Activated T-cell treated with anti-CD3 and anti-CD28 coated beads for 1 hour (primary cell): ENCODE measurements at regions not wholly inside any gene's neighbourhood (a gene's known extent, or its start where the extent isn't known, plus 50 kb on each side); places are given as distances from the start of the nearest gene placed in this dataset.

Source experiments
- DNase-seq: peaks from one replicate; pipeline ENCODE4 v3.0.0-alpha.2; 2020; ENCODE audit warnings: low read depth

DNA sequence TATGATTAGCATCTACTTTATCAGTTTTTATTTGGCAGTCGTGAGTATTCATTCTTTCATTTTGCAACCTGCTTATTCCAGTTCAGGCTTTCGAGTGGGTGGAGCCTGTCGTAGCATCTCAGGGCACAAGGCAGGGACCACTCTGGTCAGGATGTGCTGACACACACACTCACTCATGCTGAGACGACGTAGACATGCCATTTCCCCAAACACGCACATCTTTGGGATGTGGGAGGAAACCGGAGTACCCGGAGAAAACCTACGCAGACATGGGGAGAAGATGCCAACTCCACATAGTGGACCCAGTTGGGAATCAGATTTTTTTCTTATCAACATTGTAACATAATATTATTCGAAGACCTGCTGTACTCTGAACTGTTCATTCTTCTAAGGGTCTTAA lies 756.5 kb upstream of the RBFOX1 start:
- no peak for DNase-seq

DNA sequence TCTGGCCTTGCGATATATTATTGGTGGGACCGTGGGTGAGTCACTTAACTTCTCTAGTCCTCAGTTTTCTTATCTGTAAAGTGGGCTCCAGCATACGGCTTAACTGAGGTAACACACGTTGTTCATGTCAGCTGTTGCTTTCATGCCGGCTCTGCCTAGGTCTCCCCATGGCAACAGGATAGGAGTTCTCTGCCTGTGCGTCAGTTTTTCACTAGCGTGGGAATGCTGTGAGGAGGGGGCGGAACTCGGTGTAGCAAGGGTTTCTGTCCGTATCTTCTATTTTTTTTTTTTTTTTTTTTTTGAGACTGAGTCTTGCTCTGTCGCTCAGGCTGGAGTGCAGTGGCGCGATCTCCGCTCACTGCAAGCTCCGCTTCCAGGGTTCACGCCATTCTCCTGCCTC lies 758.5 kb upstream of the RBFOX1 start:
- DNase-seq = no peak

DNA sequence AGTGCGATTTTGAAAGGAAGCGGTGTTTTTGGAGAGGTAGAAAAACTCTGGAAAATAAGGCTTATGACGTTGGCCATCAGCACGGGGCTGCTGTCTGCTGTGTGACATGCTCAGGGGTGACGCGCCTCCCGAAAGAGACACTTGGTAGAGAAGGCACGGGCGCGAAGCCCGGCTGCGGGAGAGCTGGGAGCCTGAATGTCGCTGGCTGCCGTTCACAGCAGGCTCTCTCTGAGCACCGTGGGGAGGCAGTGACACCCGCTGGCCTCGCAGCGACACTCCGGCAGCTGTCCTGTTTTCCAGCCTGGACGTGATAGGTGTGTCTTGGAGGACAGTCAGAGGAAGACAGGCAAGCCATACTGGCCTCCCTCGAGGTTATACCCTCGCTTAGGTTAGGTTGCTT lies 759.1 kb upstream of the RBFOX1 start:
- no peak for DNase-seq

DNA sequence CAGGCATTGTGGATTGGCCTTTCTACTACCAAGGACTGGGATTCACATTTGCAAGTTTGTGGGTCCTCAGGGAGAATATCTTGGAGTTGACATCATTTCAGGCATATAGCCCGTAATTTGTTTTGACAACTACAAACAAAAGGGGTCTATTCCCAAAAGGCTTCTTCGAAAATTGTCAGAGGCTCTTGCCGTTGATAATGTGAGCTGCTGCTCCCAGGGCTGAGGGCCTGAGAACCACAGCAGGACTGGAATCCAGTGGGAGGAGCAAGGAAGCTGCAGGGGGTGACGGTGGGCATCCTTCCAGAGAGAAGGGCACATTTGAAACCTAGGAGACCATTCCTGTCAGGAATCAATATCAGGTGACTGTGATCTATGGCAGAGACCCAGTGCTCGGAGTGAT lies 761.6 kb upstream of the RBFOX1 start:
- no peak for DNase-seq

DNA sequence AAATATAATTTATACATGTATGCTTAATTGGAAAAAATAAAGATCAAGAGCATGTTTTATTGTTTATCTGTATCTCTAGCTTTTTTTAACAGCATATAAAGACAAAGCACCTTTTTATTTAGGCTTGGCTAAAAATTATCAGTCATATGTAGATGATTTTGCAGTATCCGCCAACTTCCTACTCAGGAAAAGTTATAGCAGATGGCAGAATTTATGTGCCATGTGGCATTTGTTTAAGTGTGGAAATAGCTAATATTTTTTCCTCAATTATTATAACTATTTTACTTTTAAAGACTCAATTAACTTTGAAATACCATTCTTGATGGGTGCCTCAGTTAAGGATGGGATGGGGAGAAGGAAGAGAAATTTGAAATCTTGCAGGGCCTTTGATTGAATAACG lies 762.1 kb upstream of the RBFOX1 start:
- DNase-seq = no peak

DNA sequence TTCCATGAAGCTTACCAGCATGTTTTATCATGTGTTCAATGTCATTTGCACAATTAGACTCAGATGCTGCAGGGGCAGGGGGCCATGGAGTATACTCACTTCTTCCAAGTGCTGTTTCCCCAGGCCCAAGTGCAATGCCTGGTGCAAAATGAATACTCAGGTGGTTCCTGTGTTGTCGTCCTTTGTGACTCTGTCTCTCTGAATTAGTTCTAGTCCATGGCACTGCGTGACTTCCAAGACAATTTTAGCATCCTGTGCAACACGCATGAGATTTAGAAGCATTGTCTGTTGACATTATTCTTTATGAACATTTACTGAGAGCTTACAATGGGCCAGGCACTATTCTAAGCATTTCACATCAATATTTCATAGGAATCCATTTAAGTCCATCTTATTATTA lies 769.7 kb upstream of the RBFOX1 start:
- no peak for DNase-seq

DNA sequence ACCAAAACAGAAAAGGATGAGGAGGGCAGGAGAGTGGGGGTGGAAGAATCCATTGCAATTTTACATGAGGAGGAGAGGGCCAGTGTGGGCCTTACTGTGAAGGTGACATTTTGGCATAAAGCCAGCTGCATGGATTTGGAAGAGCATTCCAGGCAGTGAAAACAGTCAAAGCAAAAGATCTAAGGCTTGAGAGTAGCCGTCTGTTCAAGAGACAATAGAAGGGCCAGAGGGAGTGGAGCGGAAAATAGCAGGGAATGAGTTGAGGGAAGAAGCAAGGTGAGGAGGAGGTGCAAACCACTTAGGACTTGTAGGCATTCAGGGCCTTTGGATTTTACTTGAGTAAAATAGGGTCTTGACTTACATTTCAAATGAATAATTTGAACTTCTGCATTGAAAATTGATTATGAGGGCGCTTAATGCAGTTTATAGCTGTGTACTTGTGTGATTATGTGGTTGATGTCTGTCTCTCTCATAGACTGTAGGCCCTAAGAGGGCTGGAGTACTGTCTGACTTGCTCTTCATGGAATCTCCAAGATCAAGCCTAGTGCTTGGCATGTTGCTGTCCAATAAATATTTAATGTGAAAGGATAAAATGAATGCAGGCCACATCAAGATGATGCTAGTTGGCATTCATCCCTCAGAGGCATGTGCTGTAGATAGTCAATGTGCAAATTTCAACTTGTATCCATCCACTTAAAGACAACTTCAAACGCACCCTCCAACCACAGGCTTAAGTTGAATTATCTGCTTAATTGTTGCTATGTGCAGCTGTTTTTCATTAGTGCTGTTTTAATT lies 772.1 kb upstream of the RBFOX1 start:
- no peak for DNase-seq

DNA sequence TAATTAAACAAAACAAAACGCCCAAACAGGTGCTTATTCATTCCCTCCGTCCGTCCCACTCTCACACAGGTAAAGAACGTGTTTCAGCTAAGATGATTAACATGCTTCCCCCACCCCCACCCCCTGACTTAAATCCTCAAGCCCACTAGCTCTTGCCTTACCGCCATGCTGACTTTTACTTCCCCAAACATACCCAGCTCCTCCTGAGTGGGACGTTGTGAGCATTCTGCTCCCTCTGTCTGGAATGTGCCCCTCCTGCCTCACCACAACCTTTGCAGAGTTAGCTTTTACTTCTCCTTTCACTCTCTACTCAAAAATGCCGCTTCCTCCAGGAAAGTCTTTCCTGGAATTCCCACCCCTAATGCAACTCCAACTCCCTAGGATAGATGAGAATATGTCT lies 774.0 kb upstream of the RBFOX1 start:
- no peak for DNase-seq

DNA sequence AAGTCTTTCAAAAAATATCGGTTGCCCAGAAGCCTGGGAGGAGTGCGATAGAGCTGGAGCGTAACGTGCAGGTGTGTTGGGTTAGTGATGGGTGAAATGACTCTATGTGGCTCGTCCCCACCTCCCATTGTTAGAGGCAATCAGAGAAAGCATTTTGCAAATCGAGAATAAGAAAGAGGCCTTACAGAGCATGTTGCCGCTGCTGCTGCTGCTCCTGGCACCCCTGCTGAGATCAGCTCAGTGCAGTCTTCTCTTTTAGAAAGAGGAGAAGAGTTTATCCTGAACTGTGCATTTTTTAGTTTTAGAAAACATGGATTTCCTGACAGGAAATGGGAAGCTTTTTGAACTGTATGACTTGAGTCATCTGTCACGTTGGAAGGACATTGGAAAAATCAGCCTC lies 774.5 kb upstream of the RBFOX1 start:
- no peak for DNase-seq

DNA sequence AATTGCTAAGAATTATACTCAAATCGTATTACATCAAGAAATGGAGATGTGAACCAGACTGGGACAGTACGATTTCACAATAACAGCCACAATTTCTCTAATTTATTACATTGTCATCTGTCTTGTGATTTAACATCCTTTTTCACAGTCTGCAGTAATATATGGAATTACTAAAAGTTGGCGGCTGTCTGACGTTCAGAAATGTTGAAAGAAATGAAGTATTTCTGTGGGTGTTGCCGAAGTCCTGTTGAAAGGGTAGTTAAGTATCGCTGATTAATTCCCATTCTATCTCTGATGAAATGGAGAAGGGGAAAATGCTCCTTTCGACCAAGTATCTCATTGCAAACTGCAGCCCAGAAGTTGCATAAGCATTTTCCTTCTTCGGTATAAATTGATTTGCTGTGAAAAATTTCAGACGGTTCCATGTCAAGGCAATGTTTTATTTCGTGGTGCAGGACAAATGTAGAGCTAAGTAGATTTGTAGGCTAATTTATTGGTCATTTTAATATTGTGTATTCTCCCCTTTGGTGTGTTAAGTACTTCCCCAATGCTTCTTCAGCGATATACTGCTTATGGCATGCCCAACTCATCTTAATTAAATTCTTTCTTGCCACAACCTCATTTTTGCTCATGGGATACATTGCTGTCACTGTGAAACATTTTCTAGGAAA lies 775.2 kb upstream of the RBFOX1 start:
- no peak for DNase-seq

DNA sequence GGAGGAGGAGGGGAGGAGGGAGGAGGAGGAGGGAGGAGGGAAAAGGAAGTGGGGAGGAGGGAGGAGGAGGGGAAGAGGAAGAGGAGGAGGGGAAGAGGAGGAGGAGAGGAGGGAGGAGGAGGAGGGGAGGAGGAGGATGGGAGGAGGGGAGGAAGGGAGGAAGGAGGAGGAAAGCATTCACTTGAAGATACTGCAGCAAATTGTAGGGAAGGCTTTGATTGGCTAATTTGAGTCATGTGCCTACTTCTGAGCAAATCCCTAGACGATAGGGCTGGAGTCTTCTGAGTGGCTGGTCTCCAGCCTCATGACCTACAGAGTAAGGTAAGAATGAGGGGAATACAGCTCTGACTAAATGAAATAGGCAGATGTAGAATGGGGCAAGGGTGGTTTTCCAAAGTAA lies 783.2 kb upstream of the RBFOX1 start:
- no peak for DNase-seq

DNA sequence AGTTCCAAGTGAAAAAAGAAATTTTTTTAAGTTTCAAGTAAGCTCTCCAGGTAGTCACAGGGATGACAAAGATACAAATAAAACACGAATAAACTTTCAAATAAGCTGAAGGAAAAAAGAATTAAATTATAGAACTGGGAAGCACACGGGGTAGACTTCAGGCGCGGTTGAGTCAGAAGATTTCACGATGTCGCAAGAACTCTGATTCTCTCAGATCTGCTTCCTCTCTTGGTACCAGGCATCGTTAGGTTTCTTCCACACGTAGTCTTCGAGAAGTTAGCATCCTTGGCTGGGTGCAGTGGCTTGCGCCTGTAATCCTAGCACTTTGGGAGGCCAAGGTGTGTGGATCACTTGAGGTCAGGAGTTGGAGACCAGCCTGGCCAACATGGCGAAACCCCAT lies 784.1 kb upstream of the RBFOX1 start:
- no peak for DNase-seq

DNA sequence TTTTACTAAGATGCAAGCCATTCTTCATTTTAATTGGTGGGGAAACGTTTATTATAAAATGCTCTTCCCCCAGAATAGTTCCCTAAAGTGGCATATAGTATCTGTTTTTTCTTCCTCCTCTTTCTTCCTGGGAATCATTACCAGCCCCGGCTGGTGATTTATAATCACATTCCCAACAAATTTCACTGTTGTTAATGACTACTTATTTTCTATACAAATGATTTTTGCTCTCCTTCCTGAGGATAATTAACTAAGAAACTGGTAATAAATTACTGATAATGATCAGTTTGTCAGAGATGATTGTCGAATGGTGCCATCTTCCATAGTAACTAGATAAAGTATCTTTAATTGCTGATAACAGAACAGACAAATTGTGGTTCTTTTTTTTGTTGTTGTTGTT lies 785.5 kb upstream of the RBFOX1 start:
- no peak for DNase-seq

DNA sequence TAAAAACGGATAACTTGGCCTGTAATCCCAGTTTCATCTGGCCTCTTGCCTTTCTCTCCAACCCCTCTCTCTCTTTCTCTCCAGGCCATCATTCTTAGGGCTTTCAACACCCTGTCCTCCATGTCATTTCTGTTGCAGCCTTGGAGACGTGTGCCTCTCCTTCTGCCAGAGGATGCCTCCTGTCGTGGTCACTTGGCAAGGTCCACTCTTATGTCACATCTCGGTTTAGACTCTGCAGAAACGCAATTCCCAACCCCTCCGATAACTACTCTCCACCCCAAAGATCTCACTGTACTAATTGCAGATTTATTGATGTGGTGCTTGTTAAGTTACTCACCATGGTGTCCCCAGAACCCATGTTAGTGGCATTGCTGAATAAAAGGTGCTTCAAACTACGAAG lies 787.3 kb upstream of the RBFOX1 start:
- DNase-seq = no peak

DNA sequence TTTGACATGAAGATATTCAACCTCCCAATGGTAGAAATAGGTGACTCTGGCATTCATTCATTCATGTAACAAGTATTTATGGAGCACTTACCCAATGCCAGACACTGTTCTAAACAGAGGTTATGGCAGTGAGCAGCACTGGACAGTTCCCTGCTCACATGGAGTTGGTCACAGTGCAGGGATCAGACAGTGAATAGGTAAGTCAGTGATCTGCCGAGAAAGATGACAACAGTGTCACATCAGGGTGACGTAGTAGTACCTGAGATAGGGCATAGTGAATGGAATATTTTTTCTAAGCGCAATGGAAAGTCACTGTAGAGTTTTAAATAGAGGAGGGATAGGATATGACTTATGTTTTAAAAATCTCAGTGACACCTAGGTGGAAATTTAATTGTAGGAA lies 791.4 kb upstream of the RBFOX1 start:
- no peak for DNase-seq

DNA sequence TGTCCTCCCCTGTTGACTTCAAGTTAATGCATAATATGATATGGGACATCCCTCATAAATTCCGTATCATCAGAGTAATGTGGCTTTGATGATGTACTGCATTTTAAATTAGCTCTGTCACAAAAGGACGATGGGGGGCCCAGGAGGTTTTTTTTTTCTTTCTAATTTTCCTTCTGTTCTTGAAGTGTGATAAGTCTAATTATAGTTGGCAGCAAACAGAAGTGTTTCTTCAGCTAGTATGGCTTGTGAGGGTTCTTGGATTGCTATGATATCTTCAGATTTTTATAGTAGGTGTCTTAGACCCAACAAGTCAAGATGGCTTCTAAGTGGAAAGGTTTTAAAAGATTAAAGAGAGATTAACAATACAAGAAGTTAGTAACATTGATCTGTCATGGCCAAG lies 796.2 kb upstream of the RBFOX1 start:
- no peak for DNase-seq

DNA sequence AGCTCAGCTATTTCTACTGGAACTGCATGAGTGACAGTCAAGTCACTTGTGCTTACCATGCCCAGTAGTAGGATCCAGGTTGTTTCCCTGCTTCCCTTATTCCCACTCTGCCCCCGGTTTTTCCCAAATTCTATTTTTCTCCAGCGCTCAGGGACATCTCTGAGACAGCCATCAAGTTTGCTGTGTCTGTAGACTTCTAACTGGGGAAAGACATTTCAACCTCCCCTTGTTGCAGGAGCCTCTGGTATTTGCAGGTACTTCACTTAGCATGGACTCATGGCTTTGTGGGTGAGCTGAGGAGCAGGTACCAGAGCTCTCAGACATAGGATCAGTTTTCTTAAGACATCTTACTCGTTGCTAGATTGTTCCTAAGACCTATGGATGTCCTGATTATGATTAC lies 801.6 kb upstream of the RBFOX1 start:
- no peak for DNase-seq

DNA sequence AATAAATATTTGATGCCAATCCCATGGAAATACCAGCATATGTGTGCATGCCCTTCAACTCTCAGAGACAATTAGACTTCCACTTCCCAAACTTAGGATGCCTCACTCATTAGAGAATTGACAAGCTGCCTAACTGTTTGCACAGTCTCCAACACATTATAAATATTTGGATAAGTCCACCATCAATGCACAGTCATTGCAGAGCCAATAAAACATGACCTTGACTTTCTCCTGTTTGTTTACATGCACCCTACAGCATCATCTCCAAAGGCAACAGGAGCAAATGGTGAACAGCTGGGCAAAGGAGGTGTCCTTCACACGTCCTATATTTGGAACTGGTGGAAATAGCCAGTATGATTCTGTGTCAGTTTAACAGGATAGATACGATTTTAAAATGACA lies 804.4 kb upstream of the RBFOX1 start:
- no peak for DNase-seq

DNA sequence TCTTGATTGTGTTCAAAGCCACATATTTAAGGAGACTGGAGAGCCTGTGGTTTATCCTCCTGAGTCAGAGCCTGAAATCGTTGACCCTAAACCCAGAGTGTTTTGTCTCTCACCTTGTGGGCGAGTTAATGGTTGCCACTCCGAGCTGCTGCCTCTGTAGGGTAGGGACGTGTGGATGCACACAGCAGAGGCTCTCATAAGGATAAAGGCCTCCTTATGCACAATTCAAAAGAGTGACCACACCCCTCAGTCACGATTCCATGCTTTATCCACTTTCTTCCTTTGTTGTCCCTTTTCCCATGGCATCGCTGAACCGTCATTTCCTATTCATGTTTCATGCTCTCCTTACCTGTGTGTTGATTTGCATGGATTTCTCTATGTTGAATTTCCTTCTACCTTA lies 805.0 kb upstream of the RBFOX1 start:
- no peak for DNase-seq

DNA sequence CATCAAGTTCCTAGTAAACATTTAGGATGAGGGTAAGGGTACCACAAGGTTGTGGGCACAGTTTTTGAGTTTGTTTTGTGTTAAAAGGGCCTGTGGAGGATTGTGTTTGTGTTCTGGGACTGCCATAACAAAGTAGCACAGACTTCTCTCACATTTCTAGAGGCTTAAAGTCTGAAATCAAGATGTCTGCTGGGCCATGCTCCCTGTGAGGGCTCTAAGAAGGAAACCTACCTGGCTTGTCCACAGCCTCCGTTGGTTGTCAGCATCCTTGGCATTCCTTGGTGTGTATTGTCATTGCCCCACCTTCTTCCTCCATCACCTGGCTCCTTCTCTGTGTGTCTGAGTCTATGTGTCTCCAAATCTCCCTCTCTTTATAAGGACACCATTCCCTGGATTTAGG lies 808.1 kb upstream of the RBFOX1 start:
- DNase-seq = no peak

DNA sequence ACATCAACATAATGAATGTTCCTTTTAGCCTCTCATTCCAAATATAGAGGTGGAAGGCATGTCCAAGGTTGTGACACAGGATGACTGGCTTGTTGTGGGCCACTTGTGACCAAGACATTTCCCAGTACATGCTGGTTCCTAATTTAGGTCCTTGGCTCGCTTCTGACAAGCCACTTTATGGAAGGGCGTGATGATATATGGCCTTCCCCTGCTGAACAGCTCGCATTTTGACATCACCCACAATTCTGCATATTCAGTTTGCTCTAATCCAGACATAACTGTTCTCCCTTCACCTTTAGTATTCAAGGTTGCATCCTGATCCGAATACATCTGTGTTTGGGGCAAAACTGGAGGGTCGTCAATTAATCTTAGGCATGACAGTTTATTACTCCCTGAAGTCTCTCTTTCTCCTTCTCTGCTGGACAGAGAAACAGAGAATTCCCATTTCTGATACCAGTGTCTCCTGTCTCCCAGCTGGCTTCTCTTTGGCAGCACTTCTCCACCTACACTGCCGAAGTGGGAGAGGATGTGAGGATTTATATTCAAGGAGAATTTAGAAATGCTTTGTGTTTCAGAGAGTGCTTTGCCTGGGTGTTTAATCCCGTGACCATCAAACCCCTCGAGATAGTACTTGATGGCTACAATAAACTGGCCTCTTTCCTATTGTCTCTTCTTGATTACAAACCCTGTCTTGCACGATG lies 815.5 kb upstream of the RBFOX1 start:
- DNase-seq = no peak

DNA sequence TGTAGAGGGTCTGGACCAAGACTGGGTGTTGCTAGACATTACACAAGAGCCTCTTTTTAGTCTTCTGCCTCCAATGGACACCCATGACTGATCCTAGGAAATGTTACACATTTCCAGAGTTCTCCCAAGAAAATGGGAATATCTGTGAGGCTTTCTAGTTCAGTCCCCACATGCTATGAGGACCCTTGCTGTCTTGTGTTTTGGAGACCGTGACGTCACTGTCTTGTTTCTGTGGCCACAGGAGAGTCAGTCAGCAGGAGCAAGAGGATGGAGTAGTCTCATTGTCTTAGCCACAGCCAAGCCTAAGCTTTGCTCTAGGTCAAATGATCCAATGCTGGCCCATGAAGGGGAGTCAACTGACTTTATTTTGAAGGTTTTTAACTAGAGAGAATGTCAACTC lies 820.1 kb upstream of the RBFOX1 start:
- no peak for DNase-seq

DNA sequence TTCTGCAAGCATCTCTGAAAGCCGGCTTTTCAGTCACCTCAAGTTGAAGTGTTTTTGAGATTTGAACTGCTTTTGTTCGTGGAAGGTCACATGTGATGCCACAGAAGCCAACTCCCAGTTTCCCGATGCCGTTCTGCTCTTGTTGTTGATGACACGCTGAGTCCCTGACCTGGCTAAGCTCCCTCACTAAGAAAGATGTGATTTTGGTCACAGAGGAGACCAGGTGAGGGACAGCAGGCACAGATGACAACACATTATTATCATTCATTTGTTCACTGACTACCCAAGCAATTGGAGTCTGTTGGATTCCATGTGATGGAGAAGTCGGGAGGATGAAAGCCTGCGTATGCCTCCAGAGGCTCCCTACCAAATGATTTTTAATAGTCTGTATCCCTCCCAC lies 822.4 kb upstream of the RBFOX1 start:
- no peak for DNase-seq

DNA sequence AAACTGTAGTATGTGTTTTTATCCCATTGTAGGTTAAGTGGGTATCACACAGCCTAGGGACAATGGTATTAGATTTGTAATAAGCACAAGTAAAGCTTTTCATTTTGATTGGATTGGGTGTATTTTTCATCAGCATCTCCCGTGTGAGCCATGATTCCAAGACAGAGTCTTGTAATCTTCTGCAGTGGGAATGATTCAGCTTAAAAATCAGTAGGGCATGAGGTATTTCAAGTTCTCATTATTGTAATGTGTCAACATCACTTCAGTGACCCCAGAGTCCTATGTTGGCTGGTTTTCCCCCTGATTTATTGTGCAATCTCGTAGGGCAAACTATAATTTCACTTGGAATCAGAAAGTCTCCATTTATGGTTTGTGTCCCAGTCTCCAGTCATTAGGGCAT lies 833.2 kb upstream of the RBFOX1 start:
- no peak for DNase-seq
